Natural killer cell treated with Interleukin-12 subunit alpha and Interleukin-12 subunit beta and Interleukin-15 and Interleukin-18, amount 100 ng/mL, for 72 hours (primary cell): ENCODE measurements at regions not wholly inside any gene's neighbourhood (a gene's known extent, or its start where the extent isn't known, plus 50 kb on each side); places are given as distances from the start of the nearest gene placed in this dataset.

Experiments used
- ATAC-seq, 2 donors: fragments of 150-1000 bp; cut with Tn5 transposase in 1 of 2; sonication (Bioruptor Pico), chemical (Tn5 transposase) in 1 of 2; 2 replicates each; pipeline ENCODE4 v1.10.0; 2021
- DNase-seq: peaks from one replicate; pipeline ENCODE4 v3.0.0; 2022; ENCODE audit warnings: low spot score
- H3K27ac Mint-ChIP-seq, 2 donors: 1 replicate in 1 of 2; 2 replicates in 1 of 2; pipeline ENCODE4 v1.8.0; 2022; ENCODE audit warnings: mixed read lengths in 2 of 2, mild to moderate bottlenecking in 1 of 2, moderate library complexity in 1 of 2
- H3K27me3 Mint-ChIP-seq, 2 donors: 1 replicate in 1 of 2; 2 replicates in 1 of 2; pipeline ENCODE4 v1.8.0; 2022; ENCODE audit warnings: mixed read lengths in 2 of 2
- H3K36me3 Mint-ChIP-seq: one replicate; pipeline ENCODE4 v1.8.0; 2022; ENCODE audit warnings: mixed read lengths
- H3K4me1 Mint-ChIP-seq, 2 donors: 1 replicate in 1 of 2; 2 replicates in 1 of 2; pipeline ENCODE4 v1.8.0; 2022; ENCODE audit warnings: low read depth in 2 of 2, mixed read lengths in 2 of 2, mild to moderate bottlenecking in 1 of 2
- H3K4me3 Mint-ChIP-seq: one replicate; pipeline ENCODE4 v1.8.0; 2022; ENCODE audit warnings: mixed read lengths
- H3K9me3 Mint-ChIP-seq: 2 replicates; pipeline ENCODE4 v1.8.0; 2022; ENCODE audit warnings: mixed read lengths

- no peaks in the 10 kb centered on the region for H3K36me3 Mint-ChIP-seq
- no peak overlapping the region for H3K27ac Mint-ChIP-seq
- H3K9me3 Mint-ChIP-seq: peaks cover 3% of the 10 kb centered on the region
- no peaks in the 10 kb centered on the region for H3K4me1 Mint-ChIP-seq
- no peak for ATAC-seq
- H3K4me3 Mint-ChIP-seq: no peak overlapping the region
- no peak for DNase-seq
- peaks cover 2 to 11% of the 10 kb centered on the region in 2 donors for H3K27me3 Mint-ChIP-seq
These were observed 53.6 kb upstream of the NT5E start for GRCh38 chr6:85396159-85396808.

- Mint-ChIP-seq H3K27ac (no peak overlapping the region), H3K4me3 (no peak overlapping the region), H3K4me1 (no peaks in the 10 kb centered on the region), H3K36me3 (no peaks in the 10 kb centered on the region), H3K9me3 (peaks cover 3% of the 10 kb centered on the region), H3K27me3 (peaks cover 4 to 14% of the 10 kb centered on the region in 2 donors)
- ATAC-seq: no peak
- DNase-seq: no peak
These were observed 54.1 kb upstream of the NT5E start for GRCh38 chr6:85395746-85396145.

- no peaks in the 10 kb centered on the region for H3K4me1 Mint-ChIP-seq
- ATAC-seq (no peak), DNase-seq (no peak)
- no peaks in the 10 kb centered on the region for H3K36me3 Mint-ChIP-seq
- H3K9me3 Mint-ChIP-seq: peaks cover 3% of the 10 kb centered on the region
- H3K4me3 Mint-ChIP-seq: no peak overlapping the region
- H3K27ac Mint-ChIP-seq: no peak overlapping the region
- peaks cover 7 to 21% of the 10 kb centered on the region in 2 donors for H3K27me3 Mint-ChIP-seq
These were observed 54.9 kb upstream of the NT5E start for GRCh38 chr6:85394853-85395538.

GRCh38 chr6:85394199-85394598 is 55.7 kb upstream of the NT5E start:
- H3K9me3 Mint-ChIP-seq: peaks cover 3% of the 10 kb centered on the region
- no peak overlapping the region for H3K27ac Mint-ChIP-seq
- ATAC-seq: no peak

GRCh38 chr6:85392379-85392778 is 57.5 kb upstream of the NT5E start:
- Mint-ChIP-seq H3K27me3 (peaks cover 13 to 31% of the 10 kb centered on the region in 2 donors), H3K9me3 (peaks cover under 1% of the 10 kb centered on the region), H3K4me3 (no peak overlapping the region), H3K27ac (no peak overlapping the region), H3K36me3 (no peaks in the 10 kb centered on the region), H3K4me1 (no peaks in the 10 kb centered on the region)
- DNase-seq (no peak), ATAC-seq (no peak)

More at GRCh38 chr6:85394199-85394598, 55.7 kb upstream of the NT5E start:
- Mint-ChIP-seq H3K4me1 (no peaks in the 10 kb centered on the region), H3K27me3 (peaks cover 8 to 24% of the 10 kb centered on the region in 2 donors), H3K4me3 (no peak overlapping the region), H3K36me3 (no peaks in the 10 kb centered on the region)
- DNase-seq: no peak

- Mint-ChIP-seq H3K36me3 (no peaks in the 10 kb centered on the region), H3K27me3 (peaks cover 15 to 25% of the 10 kb centered on the region in 2 donors), H3K4me3 (no peak overlapping the region), H3K4me1 (no peaks in the 10 kb centered on the region), H3K9me3 (no peaks in the 10 kb centered on the region), H3K27ac (no peak overlapping the region)
- no peak for ATAC-seq
- no peak for DNase-seq
These were observed 59.1 kb upstream of the NT5E start for GRCh38 chr6:85390775-85391174.

GRCh38 chr6:85390105-85390728 is 59.7 kb upstream of the NT5E start:
- Mint-ChIP-seq H3K4me3 (no peak overlapping the region), H3K27ac (no peak overlapping the region), H3K36me3 (no peaks in the 10 kb centered on the region), H3K9me3 (no peaks in the 10 kb centered on the region), H3K27me3 (peaks cover 17 to 27% of the 10 kb centered on the region in 2 donors), H3K4me1 (no peaks in the 10 kb centered on the region)
- DNase-seq (no peak), ATAC-seq (no peak)

GRCh38 chr6:85389151-85389797 is 60.6 kb upstream of the NT5E start:
- Mint-ChIP-seq H3K36me3 (no peaks in the 10 kb centered on the region), H3K4me1 (no peaks in the 10 kb centered on the region), H3K9me3 (no peaks in the 10 kb centered on the region), H3K27me3 (peaks cover 20 to 33% of the 10 kb centered on the region in 2 donors), H3K27ac (no peak overlapping the region), H3K4me3 (no peak overlapping the region)
- ATAC-seq: no peak
- DNase-seq: no peak

GRCh38 chr6:85388531-85388930 is 61.4 kb upstream of the NT5E start:
- Mint-ChIP-seq H3K36me3 (no peaks in the 10 kb centered on the region), H3K4me1 (no peaks in the 10 kb centered on the region), H3K9me3 (no peaks in the 10 kb centered on the region), H3K27me3 (peaks cover 20 to 33% of the 10 kb centered on the region in 2 donors), H3K27ac (no peak overlapping the region), H3K4me3 (no peak overlapping the region)
- ATAC-seq (no peak), DNase-seq (no peak)

- Mint-ChIP-seq H3K4me3 (no peak overlapping the region), H3K27ac (no peak overlapping the region), H3K36me3 (no peaks in the 10 kb centered on the region), H3K27me3 (peaks cover 17 to 25% of the 10 kb centered on the region in 2 donors), H3K9me3 (no peaks in the 10 kb centered on the region), H3K4me1 (no peaks in the 10 kb centered on the region)
- DNase-seq (no peak), ATAC-seq (no peak)
These were observed 64.1 kb upstream of the NT5E start for GRCh38 chr6:85385636-85386315.

GRCh38 chr6:85383042-85383441 is 66.8 kb upstream of the NT5E start:
- Mint-ChIP-seq H3K27ac (no peak overlapping the region), H3K36me3 (no peaks in the 10 kb centered on the region), H3K27me3 (peaks cover 8 to 14% of the 10 kb centered on the region in 2 donors), H3K4me3 (no peak overlapping the region), H3K9me3 (no peaks in the 10 kb centered on the region), H3K4me1 (no peaks in the 10 kb centered on the region)
- ATAC-seq (no peak), DNase-seq (no peak)

- H3K4me1 Mint-ChIP-seq: no peaks in the 10 kb centered on the region
- H3K27me3 Mint-ChIP-seq: peaks cover 8 to 14% of the 10 kb centered on the region in 2 donors
- H3K36me3 Mint-ChIP-seq: no peaks in the 10 kb centered on the region
- no peaks in the 10 kb centered on the region for H3K9me3 Mint-ChIP-seq
- ATAC-seq (no peak), DNase-seq (no peak)
- H3K27ac Mint-ChIP-seq: no peak overlapping the region
- no peak overlapping the region for H3K4me3 Mint-ChIP-seq
These were observed 67.3 kb upstream of the NT5E start for GRCh38 chr6:85382541-85382940.

- DNase-seq (no peak), ATAC-seq (no peak)
- Mint-ChIP-seq H3K27ac (no peak overlapping the region), H3K36me3 (no peaks in the 10 kb centered on the region), H3K9me3 (no peaks in the 10 kb centered on the region), H3K4me1 (no peaks in the 10 kb centered on the region), H3K27me3 (peaks cover 1 to 2% of the 10 kb centered on the region in 2 donors), H3K4me3 (no peak overlapping the region)
These were observed 77.0 kb upstream of the NT5E start for GRCh38 chr6:85372915-85373270.
